ENCODE measurements at regions not wholly inside any gene's neighbourhood (a gene's known extent, or its start where the extent isn't known, plus 50 kb on each side); places are given as distances from the start of the nearest gene placed in this dataset.

GRCh38 chr4:62135565-62136156, 935.5 kb downstream of the ADGRL3 start:
- Histone ChIP-seq H3K9me3 (peaks cover 0 to 6% (median 0%) of the 10 kb centered on the region in 3 donors), H3K27ac (no peak overlapping the region), H3K27me3 (no peaks in the 10 kb centered on the region), H3K36me3 (no peaks in the 10 kb centered on the region), H3K4me3 (no peak overlapping the region), H3K4me1 (no peaks in the 10 kb centered on the region)
- TF ChIP-seq CTCF (IDR thresholded peaks at IDR 0.05): no peak
- no peak for DNase-seq
- intact Hi-C loops (cut with DNase I; ENCODE audit: low total_unique reads): no loop called here

- H3K36me3 ChIP-seq: no peaks in the 10 kb centered on the region
- intact Hi-C loops (cut with DNase I; ENCODE audit: low total_unique reads): no loop called here
- no peak overlapping the region for H3K27ac ChIP-seq
- no peaks in the 10 kb centered on the region for H3K4me1 ChIP-seq
- no peak for DNase-seq
- H3K27me3 ChIP-seq: no peaks in the 10 kb centered on the region
- H3K9me3 ChIP-seq: peaks cover 0 to 6% (median 0%) of the 10 kb centered on the region in 3 donors
- H3K4me3 ChIP-seq: no peak overlapping the region
- TF ChIP-seq CTCF (IDR thresholded peaks at IDR 0.05): no peak
Observed at GRCh38 chr4:62133977-62134376, 933.9 kb downstream of the ADGRL3 start.

- DNase-seq: no peak
- H3K9me3 ChIP-seq: peaks cover 0 to 6% (median 0%) of the 10 kb centered on the region in 3 donors
- no peak overlapping the region for H3K4me3 ChIP-seq
- H3K36me3 ChIP-seq: no peaks in the 10 kb centered on the region
- no peaks in the 10 kb centered on the region for H3K27me3 ChIP-seq
- H3K27ac ChIP-seq: no peak overlapping the region
- no peak for TF ChIP-seq CTCF (IDR thresholded peaks at IDR 0.05)
- H3K4me1 ChIP-seq: no peaks in the 10 kb centered on the region
- intact Hi-C loops (cut with DNase I; ENCODE audit: low total_unique reads): no loop called here
Observed at GRCh38 chr4:62133101-62133897, 933.2 kb downstream of the ADGRL3 start.

GRCh38 chr4:62131049-62131448, 930.9 kb downstream of the ADGRL3 start:
- intact Hi-C loops (cut with DNase I; ENCODE audit: low total_unique reads): no loop called here
- Histone ChIP-seq H3K27ac (no peak overlapping the region), H3K27me3 (no peaks in the 10 kb centered on the region), H3K4me1 (no peaks in the 10 kb centered on the region), H3K4me3 (no peak overlapping the region), H3K36me3 (no peaks in the 10 kb centered on the region), H3K9me3 (peaks cover 0 to 6% (median 0%) of the 10 kb centered on the region in 3 donors)
- DNase-seq: peak in 1 of 2 donors; percentile 45
- no peak for TF ChIP-seq CTCF (IDR thresholded peaks at IDR 0.05)

GRCh38 chr4:62130637-62131036, 930.5 kb downstream of the ADGRL3 start:
- H3K4me3 ChIP-seq: no peak overlapping the region
- H3K36me3 ChIP-seq: no peaks in the 10 kb centered on the region
- no peak for DNase-seq
- intact Hi-C loops (cut with DNase I; ENCODE audit: low total_unique reads): no loop called here
- no peak overlapping the region for H3K27ac ChIP-seq
- H3K27me3 ChIP-seq: no peaks in the 10 kb centered on the region
- peaks cover 0 to 6% (median 0%) of the 10 kb centered on the region in 3 donors for H3K9me3 ChIP-seq
- no peak for TF ChIP-seq CTCF (IDR thresholded peaks at IDR 0.05)
- no peaks in the 10 kb centered on the region for H3K4me1 ChIP-seq

All from tibial artery (tissue), 4 donors.